A673 (cell line): ENCODE measurements at regions not wholly inside any gene's neighbourhood (a gene's known extent, or its start where the extent isn't known, plus 50 kb on each side); places are given as distances from the start of the nearest gene placed in this dataset.

Source experiments
- BruUV-seq: library from RNA; stranded (reverse); fragments of 400-500 nt; replicated peaks from 2 replicates; lab custom pipeline; 2021; lab: Mats Ljungman, UMichigan
- CTCF ChIA-PET: fragments of 300-600 bp; sonication (Branson Sonifier 250); formaldehyde crosslinking; loops from one replicate; lab custom pipeline; 2022; ENCODE audit warnings: antibody characterized with exemption; lab: Charles Lee
- POLR2A ChIA-PET: fragments of 300-600 bp; sonication (Branson Sonifier 250); formaldehyde crosslinking; loops from one replicate; lab custom pipeline; 2022; ENCODE audit warnings: antibody characterized with exemption; ENCODE audit not compliant: low non-redundant PET; lab: Charles Lee
- DNase-seq: peaks from one replicate; pipeline ENCODE4 v3.0.0-alpha.2; 2015; ENCODE audit warnings: low spot score
- H3K27ac ChIP-seq: fragments of 200-600 bp; sonication (generic); 2 replicates; pipeline ENCODE4 v1.5.1; 2016; ENCODE audit warnings: mixed run types, low read depth, mild to moderate bottlenecking, mixed read lengths, antibody characterized with exemption, low read length; ENCODE audit not compliant: poor library complexity, severe bottlenecking
- H3K27me3 ChIP-seq: fragments of 200-600 bp; sonication (generic); replicated peaks from 2 replicates; pipeline ENCODE4 v1.6.1; 2017; ENCODE audit warnings: mixed run types, low read depth, mild to moderate bottlenecking, mixed read lengths, antibody characterized with exemption, low read length; ENCODE audit not compliant: insufficient read depth, poor library complexity
- H3K36me3 ChIP-seq: fragments of 200-600 bp; sonication (generic); 2 replicates; pipeline ENCODE4 v1.6.1; 2016; ENCODE audit warnings: mixed run types, mild to moderate bottlenecking, mixed read lengths, antibody characterized with exemption, low read length; ENCODE audit not compliant: insufficient read depth, poor library complexity, severe bottlenecking
- H3K4me1 ChIP-seq: fragments of 200-600 bp; sonication (generic); 2 replicates; pipeline ENCODE4 v1.6.1; 2017; ENCODE audit warnings: mixed run types, mild to moderate bottlenecking, mixed read lengths, antibody characterized with exemption, low read length; ENCODE audit not compliant: insufficient read depth, poor library complexity, severe bottlenecking
- H3K4me3 ChIP-seq: fragments of 200-600 bp; sonication (generic); 2 replicates; pipeline ENCODE4 v1.5.1; 2016; ENCODE audit warnings: low read depth, mixed run types, mild to moderate bottlenecking, mixed read lengths, low read length; ENCODE audit not compliant: poor library complexity, severe bottlenecking
- H3K9me3 ChIP-seq: fragments of 200-600 bp; sonication (generic); 2 replicates; pipeline ENCODE4 v1.6.1; 2016; ENCODE audit warnings: mixed run types, low read depth, mild to moderate bottlenecking, mixed read lengths, antibody characterized with exemption, low read length; ENCODE audit not compliant: poor library complexity, severe bottlenecking
- CTCF ChIP-seq: fragments of 300-800, 200-600 bp; sonication (generic); conservative IDR thresholded peaks from 2 replicates; pipeline ENCODE4 v1.5.1; 2017; ENCODE audit warnings: low read depth, mild to moderate bottlenecking, antibody characterized with exemption, low read length, moderate library complexity, mixed read lengths
- EZH2 ChIP-seq: fragments of 200-600 bp; sonication (generic); IDR thresholded peaks from 2 replicates; pipeline ENCODE4 v1.6.1; 2017; ENCODE audit warnings: borderline replicate concordance, low read depth, mild to moderate bottlenecking, mixed read lengths, antibody characterized with exemption, low read length; ENCODE audit not compliant: poor library complexity, severe bottlenecking
- intact Hi-C: fragments of 100-400 bp; cut with micrococcal nuclease; formaldehyde crosslinking; loops from one replicate; pipeline ENCODE4 v1.10.0; 2022; ENCODE audit not compliant: unreplicated experiment

DNA sequence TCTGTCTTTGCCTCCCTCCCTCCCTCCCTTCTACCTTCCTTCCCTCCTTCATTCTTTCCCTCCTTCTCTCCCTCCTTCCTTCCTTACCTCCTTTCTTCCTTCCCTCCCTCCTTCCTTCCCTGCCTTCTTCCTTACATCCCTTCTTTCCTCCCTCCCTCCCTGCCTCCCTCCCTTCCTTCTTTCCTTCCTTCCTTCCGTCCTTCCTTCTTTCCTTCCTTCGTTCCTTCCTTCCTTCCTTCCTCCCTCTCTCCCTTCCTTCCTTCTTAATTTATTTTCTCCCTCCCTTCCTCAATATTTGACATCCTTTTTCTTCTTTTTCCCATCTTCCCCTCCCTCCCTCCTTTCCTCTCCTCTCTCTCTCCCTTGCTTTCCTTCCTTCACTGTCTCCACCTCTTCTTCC, 301.8 kb downstream of the GATA3 start:
- H3K27ac ChIP-seq = no peak overlapping the region
- DNase-seq = no peak
- TF ChIP-seq EZH2 = no peak
- no peak for TF ChIP-seq CTCF
- CTCF ChIA-PET = no interaction called here
- H3K36me3 ChIP-seq = no peaks in the 10 kb centered on the region
- H3K27me3 ChIP-seq = no peaks in the 10 kb centered on the region
- POLR2A ChIA-PET = interaction anchor here (0.6 kb wide), 1 partner anchor 73 kb away, joined by 3 read pairs; no protein-coding TSS in a partner anchor
- no peaks in the 10 kb centered on the region for H3K4me1 ChIP-seq
- intact Hi-C loops = no loop called here
- H3K9me3 ChIP-seq = no peaks in the 10 kb centered on the region
- H3K4me3 ChIP-seq = no peak overlapping the region
- BruUV-seq = no TSS peak

DNA sequence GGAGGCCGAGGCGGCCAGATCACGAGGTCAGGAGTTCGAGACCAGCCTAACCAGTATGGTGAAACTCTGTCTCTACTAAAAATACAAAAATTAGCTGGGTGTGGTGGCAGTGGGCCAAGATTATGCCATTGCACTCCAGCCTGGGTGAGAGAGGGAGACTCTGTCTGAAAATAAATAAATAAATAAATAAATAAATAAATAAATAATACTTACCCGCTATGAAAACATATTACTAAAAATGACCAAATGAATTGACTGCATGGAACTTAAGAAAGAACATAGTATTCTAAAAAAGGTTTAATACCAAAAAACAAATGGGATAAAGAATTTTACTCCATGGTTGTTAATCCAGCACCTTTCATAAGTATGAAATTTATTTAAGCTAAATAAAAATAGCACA, 305.0 kb downstream of the GATA3 start:
- intact Hi-C loops = no loop called here
- POLR2A ChIA-PET = no interaction called here
- Histone ChIP-seq H3K36me3 (no peaks in the 10 kb centered on the region), H3K4me1 (no peaks in the 10 kb centered on the region), H3K9me3 (no peaks in the 10 kb centered on the region), H3K27ac (no peak overlapping the region), H3K27me3 (no peaks in the 10 kb centered on the region), H3K4me3 (no peak overlapping the region)
- BruUV-seq = no TSS peak
- no peak for DNase-seq
- TF ChIP-seq EZH2 (no peak), CTCF (no peak)
- CTCF ChIA-PET = no interaction called here

DNA sequence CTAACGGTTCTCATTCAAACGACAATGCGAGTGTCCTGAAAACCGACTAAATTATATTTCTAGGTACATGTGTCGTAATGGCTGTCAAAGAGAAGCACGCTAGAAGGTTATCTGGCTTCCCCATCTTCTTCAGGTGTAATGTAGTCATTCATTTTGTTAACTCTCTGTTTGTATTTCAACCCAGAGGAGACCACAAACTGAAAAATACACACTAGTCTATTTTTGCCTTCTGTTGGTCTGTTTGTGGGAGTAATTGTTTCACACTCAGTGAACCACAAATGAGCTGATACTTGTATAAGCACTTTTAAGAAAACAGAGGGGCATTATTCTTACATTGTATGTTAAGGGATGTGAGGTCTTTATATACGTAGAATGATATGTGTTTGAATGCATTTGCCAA, 305.9 kb downstream of the GATA3 start:
- ChIA-PET POLR2A (no interaction called here), CTCF (no interaction called here)
- Histone ChIP-seq H3K27me3 (no peaks in the 10 kb centered on the region), H3K36me3 (no peaks in the 10 kb centered on the region), H3K4me3 (no peak overlapping the region), H3K9me3 (no peaks in the 10 kb centered on the region), H3K4me1 (no peaks in the 10 kb centered on the region), H3K27ac (no peak overlapping the region)
- DNase-seq = no peak
- intact Hi-C loops = no loop called here
- no TSS peak for BruUV-seq
- TF ChIP-seq CTCF (no peak), EZH2 (no peak)
